Left lung (tissue), 4 donors: ENCODE measurements at regions not wholly inside any gene's neighbourhood (a gene's known extent, or its start where the extent isn't known, plus 50 kb on each side); places are given as distances from the start of the nearest gene placed in this dataset.

ENCODE experiments used
- ATAC-seq: fragments of 200-7000 bp; cut with Tn5 transposase; one replicate; pipeline ENCODE4 v1.9.1; 2020; ENCODE audit warnings: moderate library complexity
- DNase-seq, 4 donors: peaks; one replicate each; pipeline ENCODE4 v3.0.0-alpha.2; 2013 to 2020
- H3K27ac ChIP-seq, 2 donors: fragments of 200-600 bp; sonication (generic) in 1 of 2; one replicate each; pipeline versions ENCODE4 v1.5.0 to v1.8.0; 2020 to 2021
- H3K27me3 ChIP-seq, 2 donors: fragments of 200-600 bp; sonication (generic) in 1 of 2; one replicate each; pipeline versions ENCODE4 v1.5.0 to v1.8.0; 2020 to 2021
- H3K36me3 ChIP-seq, 2 donors: fragments of 200-600 bp; sonication (generic) in 1 of 2; one replicate each; pipeline versions ENCODE4 v1.5.0 to v1.8.0; 2020 to 2021
- H3K4me1 ChIP-seq, 2 donors: fragments of 200-600 bp; one replicate each; pipeline ENCODE4 v1.8.0; 2021
- H3K4me3 ChIP-seq, 2 donors: fragments of 200-600 bp; sonication (generic) in 1 of 2; one replicate each; pipeline versions ENCODE4 v1.5.0 to v1.8.0; 2020 to 2021; ENCODE audit warnings: mild to moderate bottlenecking in 1 of 2
- H3K9me3 ChIP-seq, 2 donors: fragments of 200-600 bp; sonication (generic) in 1 of 2; one replicate each; pipeline versions ENCODE4 v1.5.0 to v1.8.0; 2020 to 2021
- CTCF ChIP-seq, 2 donors: fragments of 200-600 bp; sonication (generic) in 1 of 2; IDR thresholded peaks; one replicate each; pipeline versions ENCODE4 v1.5.0 to v1.8.0; 2021; ENCODE audit warnings: antibody characterized with exemption in 2 of 2
- intact Hi-C, 2 donors: fragments of 100-400 bp; cut with DNase I; formaldehyde crosslinking; loops; one replicate each; pipeline versions ENCODE4 v1.11.2 to v1.14.2; 2022
- donor health status: DM: no; HTN: yes; CAD: no.
- donor health status: DM: no; HTN: no; CAD: no.

DNA sequence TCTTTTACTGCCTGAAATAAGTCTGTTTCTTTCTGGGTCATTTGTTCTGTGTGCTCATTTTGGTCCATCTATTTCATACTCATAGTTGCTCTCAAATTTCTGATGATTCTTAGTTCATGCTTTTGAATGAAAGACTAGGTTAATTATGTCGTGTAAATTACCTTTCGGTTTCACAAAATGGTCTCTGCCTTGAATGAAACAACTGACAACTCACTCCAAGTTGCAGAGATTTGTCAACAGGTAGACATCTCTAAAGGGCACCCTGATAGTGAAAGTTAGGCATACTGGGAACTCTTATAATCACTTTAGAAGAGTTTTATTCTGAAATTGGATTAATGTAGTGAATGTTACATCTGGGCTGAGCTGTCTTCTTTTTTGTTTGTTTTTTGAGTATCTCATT is 726.9 kb downstream of the PDHA2 start:
- Histone ChIP-seq H3K4me1 (no peaks in the 10 kb centered on the region), H3K27ac (no peak overlapping the region), H3K4me3 (no peak overlapping the region), H3K27me3 (no peaks in the 10 kb centered on the region), H3K36me3 (no peaks in the 10 kb centered on the region), H3K9me3 (no peaks in the 10 kb centered on the region)
- DNase-seq = no peak
- no peak for TF ChIP-seq CTCF (IDR thresholded peaks at IDR 0.05)
- ATAC-seq = no peak
- intact Hi-C loops = no loop called here

- ATAC-seq (no peak), DNase-seq (no peak)
- intact Hi-C loops = no loop called here
- no peaks in the 10 kb centered on the region for H3K36me3 ChIP-seq
- no peak overlapping the region for H3K27ac ChIP-seq
- H3K9me3 ChIP-seq = peaks cover 0 to 7% of the 10 kb centered on the region in 2 donors
- no peak for TF ChIP-seq CTCF (IDR thresholded peaks at IDR 0.05)
- no peaks in the 10 kb centered on the region for H3K27me3 ChIP-seq
- H3K4me1 ChIP-seq = no peaks in the 10 kb centered on the region
- no peak overlapping the region for H3K4me3 ChIP-seq
Measured at GRCh38 chr4:96585304-96585703, 745.4 kb downstream of the PDHA2 start.

GRCh38 chr4:96593422-96593821 is 753.5 kb downstream of the PDHA2 start:
- Histone ChIP-seq H3K4me3 (no peak overlapping the region), H3K27me3 (no peaks in the 10 kb centered on the region), H3K27ac (no peak overlapping the region), H3K36me3 (no peaks in the 10 kb centered on the region), H3K9me3 (peaks cover 0 to 11% of the 10 kb centered on the region in 2 donors), H3K4me1 (no peaks in the 10 kb centered on the region)
- TF ChIP-seq CTCF (IDR thresholded peaks at IDR 0.05) = no peak
- no peak for ATAC-seq
- intact Hi-C loops = no loop called here
- peak in 1 of 4 donors; percentile 3 for DNase-seq

GRCh38 chr4:96598465-96598864 is 758.6 kb downstream of the PDHA2 start:
- no peak for TF ChIP-seq CTCF (IDR thresholded peaks at IDR 0.05)
- Histone ChIP-seq H3K27me3 (no peaks in the 10 kb centered on the region), H3K27ac (no peak overlapping the region), H3K4me3 (no peak overlapping the region), H3K36me3 (no peaks in the 10 kb centered on the region), H3K9me3 (no peaks in the 10 kb centered on the region), H3K4me1 (no peaks in the 10 kb centered on the region)
- DNase-seq = peak in 1 of 4 donors; percentile 20
- no peak for ATAC-seq
- intact Hi-C loops = no loop called here

DNA sequence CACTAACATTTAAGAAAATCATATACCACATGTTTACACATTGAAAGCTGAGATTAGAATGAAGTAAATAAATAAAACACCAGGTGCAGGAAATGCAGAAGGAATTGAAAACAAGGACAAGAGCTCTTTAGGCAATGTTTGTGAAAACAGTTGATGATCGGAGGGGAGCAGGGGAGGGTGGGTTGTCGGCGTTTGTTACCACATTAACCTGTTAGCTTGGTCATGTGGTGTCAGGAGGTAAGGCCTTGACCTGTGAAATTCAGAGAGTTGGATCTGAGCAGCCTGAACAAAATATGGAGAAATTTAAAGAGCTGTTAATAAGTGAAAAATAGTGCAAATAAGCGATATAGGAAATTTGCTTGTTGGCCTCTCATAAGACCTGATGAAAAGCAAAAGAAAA is 759.9 kb downstream of the PDHA2 start:
- intact Hi-C loops = no loop called here
- no peaks in the 10 kb centered on the region for H3K9me3 ChIP-seq
- DNase-seq = no peak
- no peak for ATAC-seq
- no peak for TF ChIP-seq CTCF (IDR thresholded peaks at IDR 0.05)
- no peak overlapping the region for H3K27ac ChIP-seq
- H3K36me3 ChIP-seq = no peaks in the 10 kb centered on the region
- no peaks in the 10 kb centered on the region for H3K4me1 ChIP-seq
- H3K27me3 ChIP-seq = no peaks in the 10 kb centered on the region
- H3K4me3 ChIP-seq = no peak overlapping the region
